K562 (cell line): ENCODE measurements at regions not wholly inside any gene's neighbourhood (a gene's known extent, or its start where the extent isn't known, plus 50 kb on each side); places are given as distances from the start of the nearest gene placed in this dataset.

Source experiments
- ATAC-seq: fragments of 200-7000 bp; cut with Tn5 transposase; 3 replicates; pipeline ENCODE4 v1.9.1; 2020; ENCODE audit warnings: moderate library complexity
- BruUV-seq: library from RNA; stranded (reverse); fragments of 400-500 nt; replicated peaks from 2 replicates; lab custom pipeline; 2021; lab: Mats Ljungman, UMichigan
- CTCF ChIA-PET: fragments of 300-600 bp; formaldehyde crosslinking; extraction: SDS; loops from one replicate; lab custom pipeline; 2021; ENCODE audit warnings: low intra/inter-chr PET ratio; lab: Yijun Ruan, JAX
- POLR2A ChIA-PET: fragments of 300-600, 350-650 bp; sonication (Branson Sonifier 250); formaldehyde crosslinking; extraction: SDS; loops from one replicate; lab custom pipeline; 2021; ENCODE audit warnings: antibody characterized with exemption, inconsistent platforms; lab: Yijun Ruan, JAX
- DNase-seq, 4 experiments: peaks; one replicate each; pipeline versions ENCODE4 v3.0.0 to v3.0.0-alpha.2; 2011 to 2018; ENCODE audit warnings: low spot score in 3 of 4, mixed read lengths in 3 of 4; ENCODE audit errors: extremely low read depth in 1 of 4
- FAIRE-seq: peaks from 2 replicates; lab custom pipeline; 2011; peaks lifted over from hg19 to GRCh38; lab: Jason Lieb, UNC
- H2AFZ ChIP-seq: 2 replicates; pipeline ENCODE4 v1.6.0; 2011; ENCODE audit warnings: low read depth, low read length, control low read depth, inconsistent platforms
- H3K27ac ChIP-seq: fragments of 200-600 bp; 3 replicates; pipeline ENCODE4 v1.8.0; 2011; ENCODE audit warnings: low read depth, mild to moderate bottlenecking, control low read depth, inconsistent platforms, low read length, moderate library complexity, mixed read lengths; ENCODE audit errors: extremely low read depth
- H3K27me3 ChIP-seq, 2 experiments: fragments of 300-600 bp in 1 of 2; 2 replicates in 1 of 2; 3 replicates in 1 of 2; pipeline versions ENCODE4 v1.6.0 to v1.8.0; 2011; ENCODE audit warnings: inconsistent platforms in 2 of 2, low read length in 2 of 2, mild to moderate bottlenecking in 1 of 2, mixed read lengths in 1 of 2, moderate library complexity in 1 of 2; ENCODE audit not compliant: control insufficient read depth in 2 of 2, insufficient read depth in 2 of 2
- H3K36me3 ChIP-seq: fragments of 300-600 bp; 3 replicates; pipeline ENCODE4 v1.8.0; 2011; ENCODE audit warnings: mild to moderate bottlenecking, low read length, inconsistent platforms; ENCODE audit not compliant: control insufficient read depth, insufficient read depth
- H3K4me1 ChIP-seq, 2 experiments: fragments of 200-600 bp in 1 of 2; replicated peaks in 1 of 2; 2 replicates in 1 of 2; 3 replicates in 1 of 2; pipeline versions ENCODE4 v1.5.1 to v1.8.0; 2011; ENCODE audit warnings: inconsistent platforms in 2 of 2, low read length in 2 of 2, mild to moderate bottlenecking in 1 of 2, mixed read lengths in 1 of 2, moderate library complexity in 1 of 2; ENCODE audit not compliant: control insufficient read depth in 2 of 2, insufficient read depth in 2 of 2
- H3K4me2 ChIP-seq: 2 replicates; pipeline ENCODE4 v1.6.1; 2011; ENCODE audit warnings: low read length, control low read depth, inconsistent platforms, mixed read lengths; ENCODE audit not compliant: insufficient read depth
- H3K4me3 ChIP-seq: fragments of 200-600 bp; sonication (generic), shearing (Covaris generic); 2 replicates; pipeline ENCODE4 v1.5.1; 2016; ENCODE audit warnings: control low read depth, inconsistent platforms
- H3K79me2 ChIP-seq: fragments of 200-600 bp; 3 replicates; pipeline ENCODE4 v1.8.0; 2011; ENCODE audit warnings: low read length, inconsistent platforms; ENCODE audit not compliant: control insufficient read depth, insufficient read depth
- H3K9ac ChIP-seq, 2 experiments: 2 replicates each; pipeline versions ENCODE4 v1.6.0 to v1.6.1; 2011; ENCODE audit warnings: low read depth in 2 of 2, low read length in 2 of 2, control low read depth in 1 of 2, inconsistent platforms in 1 of 2, mild to moderate bottlenecking in 1 of 2, mixed read lengths in 1 of 2; ENCODE audit not compliant: insufficient read depth in 1 of 2
- H3K9me1 ChIP-seq: one replicate; pipeline ENCODE4 v1.6.0; 2011; ENCODE audit warnings: inconsistent platforms, mild to moderate bottlenecking, low read length, moderate library complexity; ENCODE audit not compliant: control insufficient read depth, insufficient read depth
- H3K9me3 ChIP-seq: replicated peaks from 2 replicates; pipeline ENCODE4 v1.5.1; 2011; ENCODE audit warnings: low read depth, low read length, inconsistent platforms; ENCODE audit not compliant: control insufficient read depth, insufficient read depth
- H4K20me1 ChIP-seq: replicated peaks from 2 replicates; pipeline ENCODE4 v1.6.1; 2011; ENCODE audit warnings: low read length, inconsistent platforms, mixed read lengths; ENCODE audit not compliant: control insufficient read depth, insufficient read depth
- C11orf30 ChIP-seq: fragments of 450-650 bp; IDR thresholded peaks from 2 replicates; pipeline ENCODE4 v1.6.1; 2016; ENCODE audit warnings: low read depth, mild to moderate bottlenecking
- DACH1 ChIP-seq: fragments of 450-650 bp; IDR thresholded peaks from 2 replicates; pipeline ENCODE4 v1.6.1; 2018; ENCODE audit not compliant: partially characterized antibody
- GABPB1 ChIP-seq: sonication (generic); formaldehyde crosslinking; IDR thresholded peaks from 2 replicates; pipeline ENCODE4 v1.8.0; 2022; ENCODE audit warnings: mild to moderate bottlenecking, missing genetic modification reagents
- HLTF ChIP-seq: fragments of 450-650 bp; IDR thresholded peaks from 2 replicates; pipeline ENCODE4 v1.6.1; 2016
- KDM5B ChIP-seq: fragments of 200-600 bp; sonication (generic); IDR thresholded peaks from 2 replicates; pipeline ENCODE4 v1.6.1; 2012; ENCODE audit warnings: low read depth, mild to moderate bottlenecking, moderate library complexity, low read length, control low read depth, inconsistent platforms; ENCODE audit not compliant: insufficient replicate concordance
- MAFF ChIP-seq: IDR thresholded peaks from 2 replicates; pipeline ENCODE4 v1.6.1; 2012; ENCODE audit warnings: low read length, improper control_type of control experiment
- NCOR1 ChIP-seq: fragments of 450-650 bp; IDR thresholded peaks from 2 replicates; pipeline ENCODE4 v1.6.1; 2016; ENCODE audit warnings: mild to moderate bottlenecking, moderate library complexity
- ZBTB2 ChIP-seq: fragments of 450-650 bp; IDR thresholded peaks from 2 replicates; pipeline ENCODE4 v1.6.1; 2016; ENCODE audit warnings: antibody characterized with exemption
- ZNF41 ChIP-seq: fragments of 250-450 bp; sonication (Bioruptor Pico); conservative IDR thresholded peaks from 2 replicates; pipeline ENCODE4 v1.4.0; 2020; ENCODE audit warnings: mild to moderate bottlenecking
- ZNF57 ChIP-seq: fragments of 450-650 bp; formaldehyde crosslinking; IDR thresholded peaks from 2 replicates; pipeline ENCODE4 v1.4.0; 2020; ENCODE audit warnings: mild to moderate bottlenecking, moderate library complexity
- WGBS: fragments of 100-300 bp; shearing (Covaris generic); methylation state at CpG from one replicate; pipeline ENCODE4 v1.1.6; 2016; ENCODE audit warnings: low coverage, mixed read lengths; ENCODE audit not compliant: insufficient coverage; ENCODE audit errors: missing lambda C conversion rate; 5-methylcytosine and 5-hydroxymethylcytosine counted together
- in situ Hi-C: fragments of 300-500 bp; cut with MboI; formaldehyde crosslinking; loops from 4 replicates; pipeline ENCODE4 v1.15.0; 2018; ENCODE audit warnings: inconsistent platforms, mixed read lengths
- intact Hi-C: fragments of 100-400 bp; cut with micrococcal nuclease; formaldehyde crosslinking; loops from 2 replicates; pipeline ENCODE4 v1.14.2; 2022
- TF ChIP-seq, protein P1 (sequence below): fragments of 200-800 bp; sonication (Bioruptor generic); IDR thresholded peaks from 2 replicates; pipeline ENCODE4 v1.6.1; 2016; ENCODE audit warnings: missing genetic modification characterization, missing compliant biosample characterization

DNA sequence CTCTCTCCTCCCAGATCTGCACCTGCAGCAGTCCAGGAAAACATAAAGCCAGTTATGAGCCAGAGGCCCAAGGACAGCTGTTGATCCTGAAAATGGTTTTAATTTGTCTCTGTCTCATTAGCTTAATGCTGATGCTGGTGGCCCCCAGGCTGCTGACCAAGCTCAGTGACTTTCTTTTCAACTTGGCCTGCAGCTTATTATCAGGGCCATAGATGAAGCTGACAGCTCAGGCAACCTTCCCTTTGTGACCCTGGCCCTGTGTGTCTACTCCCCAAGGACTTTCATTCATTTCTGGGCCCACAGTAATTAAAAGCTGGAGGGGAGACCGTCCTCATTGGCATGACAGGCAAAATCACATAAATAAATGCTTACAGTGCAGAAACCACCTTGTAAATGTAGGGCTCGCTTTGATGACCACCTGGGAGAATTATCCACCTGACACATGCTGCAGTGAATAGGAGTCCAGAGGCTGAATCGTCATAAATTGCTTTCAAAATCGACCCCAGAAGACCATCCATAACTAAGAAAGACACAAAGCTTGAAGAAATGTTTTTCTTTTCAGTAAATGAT lies 138.5 kb downstream of the NPY start (continued):
- peak; percentile 30; the same call in 1 of the 2 replicates for TF ChIP-seq C11orf30
- no peak for TF ChIP-seq GABPB1 (CRISPR knock-in tag)

DNA sequence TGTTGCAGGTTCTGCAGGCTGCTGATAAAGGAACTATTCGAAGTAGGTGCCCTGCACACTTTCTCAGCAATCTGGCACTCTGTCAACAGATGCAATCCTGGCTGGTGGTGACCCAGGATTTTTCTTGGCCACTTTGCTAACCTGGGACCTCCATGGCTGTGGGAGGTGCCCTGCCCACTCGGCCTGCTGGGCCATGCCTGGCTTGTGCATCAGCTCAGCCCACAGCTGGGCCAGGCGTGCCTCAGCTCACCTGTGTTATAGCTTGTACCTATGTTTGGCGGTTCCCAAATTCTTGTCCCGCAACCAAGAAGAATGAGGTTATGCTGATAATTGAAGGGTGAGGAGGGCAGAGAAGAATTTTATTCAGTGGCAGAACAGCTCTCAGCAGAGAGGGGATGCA lies 141.7 kb downstream of the NPY start:
- Histone ChIP-seq H3K9me1 (no peaks in the 10 kb centered on the region), H3K4me3 (no peak overlapping the region), H3K27ac (no peak overlapping the region), H2AFZ (no peak overlapping the region), H3K9me3 (no peaks in the 10 kb centered on the region), H3K27me3 (no peaks in the 10 kb centered on the region; a peak in 1 of 5 replicates), H3K36me3 (no peaks in the 10 kb centered on the region), H3K4me2 (no peak overlapping the region), H3K79me2 (no peaks in the 10 kb centered on the region), H3K4me1 (no peaks in the 10 kb centered on the region), H3K9ac (no peak overlapping the region), H4K20me1 (no peaks in the 10 kb centered on the region)
- intact Hi-C loops: no loop called here
- in situ Hi-C loops: no loop called here
- BruUV-seq: no TSS peak
- 0% methylated on average over 5 of the region's 5 CpGs for WGBS
- POLR2A ChIA-PET: no interaction called here
- CTCF ChIA-PET: no interaction called here
- DNase-seq (no peak), ATAC-seq (no peak), FAIRE-seq (no peak)
- TF ChIP-seq ZNF57 (CRISPR knock-in tag) (no peak), ZNF41 (CRISPR knock-in tag) (no peak), KDM5B (no peak), HLTF (no peak), ZBTB2 (no peak), DACH1 (no peak), NCOR1 (no peak), MAFF (no peak)
- TF ChIP-seq, protein P1, sequence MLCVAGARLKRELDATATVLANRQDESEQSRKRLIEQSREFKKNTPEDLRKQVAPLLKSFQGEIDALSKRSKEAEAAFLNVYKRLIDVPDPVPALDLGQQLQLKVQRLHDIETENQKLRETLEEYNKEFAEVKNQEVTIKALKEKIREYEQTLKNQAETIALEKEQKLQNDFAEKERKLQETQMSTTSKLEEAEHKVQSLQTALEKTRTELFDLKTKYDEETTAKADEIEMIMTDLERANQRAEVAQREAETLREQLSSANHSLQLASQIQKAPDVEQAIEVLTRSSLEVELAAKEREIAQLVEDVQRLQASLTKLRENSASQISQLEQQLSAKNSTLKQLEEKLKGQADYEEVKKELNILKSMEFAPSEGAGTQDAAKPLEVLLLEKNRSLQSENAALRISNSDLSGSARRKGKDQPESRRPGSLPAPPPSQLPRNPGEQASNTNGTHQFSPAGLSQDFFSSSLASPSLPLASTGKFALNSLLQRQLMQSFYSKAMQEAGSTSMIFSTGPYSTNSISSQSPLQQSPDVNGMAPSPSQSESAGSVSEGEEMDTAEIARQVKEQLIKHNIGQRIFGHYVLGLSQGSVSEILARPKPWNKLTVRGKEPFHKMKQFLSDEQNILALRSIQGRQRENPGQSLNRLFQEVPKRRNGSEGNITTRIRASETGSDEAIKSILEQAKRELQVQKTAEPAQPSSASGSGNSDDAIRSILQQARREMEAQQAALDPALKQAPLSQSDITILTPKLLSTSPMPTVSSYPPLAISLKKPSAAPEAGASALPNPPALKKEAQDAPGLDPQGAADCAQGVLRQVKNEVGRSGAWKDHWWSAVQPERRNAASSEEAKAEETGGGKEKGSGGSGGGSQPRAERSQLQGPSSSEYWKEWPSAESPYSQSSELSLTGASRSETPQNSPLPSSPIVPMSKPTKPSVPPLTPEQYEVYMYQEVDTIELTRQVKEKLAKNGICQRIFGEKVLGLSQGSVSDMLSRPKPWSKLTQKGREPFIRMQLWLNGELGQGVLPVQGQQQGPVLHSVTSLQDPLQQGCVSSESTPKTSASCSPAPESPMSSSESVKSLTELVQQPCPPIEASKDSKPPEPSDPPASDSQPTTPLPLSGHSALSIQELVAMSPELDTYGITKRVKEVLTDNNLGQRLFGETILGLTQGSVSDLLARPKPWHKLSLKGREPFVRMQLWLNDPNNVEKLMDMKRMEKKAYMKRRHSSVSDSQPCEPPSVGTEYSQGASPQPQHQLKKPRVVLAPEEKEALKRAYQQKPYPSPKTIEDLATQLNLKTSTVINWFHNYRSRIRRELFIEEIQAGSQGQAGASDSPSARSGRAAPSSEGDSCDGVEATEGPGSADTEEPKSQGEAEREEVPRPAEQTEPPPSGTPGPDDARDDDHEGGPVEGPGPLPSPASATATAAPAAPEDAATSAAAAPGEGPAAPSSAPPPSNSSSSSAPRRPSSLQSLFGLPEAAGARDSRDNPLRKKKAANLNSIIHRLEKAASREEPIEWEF: no peak
